SU-DHL-6 (cell line): ENCODE measurements at regions not wholly inside any gene's neighbourhood (a gene's known extent, or its start where the extent isn't known, plus 50 kb on each side); places are given as distances from the start of the nearest gene placed in this dataset.

ENCODE experiments used
- H2AFZ ChIP-seq: fragments of 200-600 bp; sonication (generic); 2 replicates; pipeline ENCODE4 v1.6.1; 2014; ENCODE audit warnings: low read depth, mild to moderate bottlenecking, moderate library complexity, mixed read lengths, antibody characterized with exemption, low read length; ENCODE audit not compliant: severe bottlenecking
- H3F3A ChIP-seq: fragments of 200-600 bp; shearing (Covaris generic); 2 replicates; pipeline ENCODE4 v1.6.0; 2016; ENCODE audit warnings: antibody characterized with exemption, mild to moderate bottlenecking; ENCODE audit not compliant: insufficient read depth
- H3K27ac ChIP-seq: fragments of 200-600 bp; sonication (generic); 2 replicates; pipeline ENCODE4 v1.5.1; 2016; ENCODE audit warnings: low read depth, mild to moderate bottlenecking, low read length, moderate library complexity, mixed read lengths
- H3K27me3 ChIP-seq: fragments of 200-600 bp; sonication (generic), shearing (Covaris generic); 2 replicates; pipeline ENCODE4 v1.6.0; 2014; ENCODE audit warnings: mild to moderate bottlenecking, low read length
- H3K36me3 ChIP-seq: fragments of 200-600 bp; sonication (generic); 2 replicates; pipeline ENCODE4 v1.6.1; 2014; ENCODE audit warnings: mild to moderate bottlenecking, low read length, mixed read lengths
- H3K4me2 ChIP-seq: fragments of 300-600, 200-600 bp; shearing (Covaris generic), sonication (generic); 2 replicates; pipeline ENCODE4 v1.6.0; 2014; ENCODE audit warnings: low read length, low read depth, mild to moderate bottlenecking; ENCODE audit not compliant: poor library complexity, severe bottlenecking
- H3K4me3 ChIP-seq: fragments of 200-600 bp; sonication (generic); 2 replicates; pipeline ENCODE4 v1.5.1; 2014; ENCODE audit warnings: antibody characterized with exemption, low read length, mild to moderate bottlenecking, mixed read lengths; ENCODE audit not compliant: insufficient read depth, poor library complexity, severe bottlenecking
- H3K79me2 ChIP-seq: fragments of 200-600 bp; sonication (generic); 2 replicates; pipeline ENCODE4 v1.6.1; 2014; ENCODE audit warnings: mild to moderate bottlenecking, low read length, moderate library complexity; ENCODE audit not compliant: insufficient read depth
- H3K9ac ChIP-seq: fragments of 200-600 bp; sonication (generic); 2 replicates; pipeline ENCODE4 v1.7.0; 2014; ENCODE audit warnings: mild to moderate bottlenecking, low read length
- H3K9me2 ChIP-seq: fragments of 200-600 bp; sonication (generic); replicated peaks from 2 replicates; pipeline ENCODE4 v1.6.1; 2014; ENCODE audit warnings: low read length; ENCODE audit not compliant: insufficient read depth
- H3K9me3 ChIP-seq: fragments of 200-600 bp; sonication (generic); 2 replicates; pipeline ENCODE4 v1.6.1; 2014; ENCODE audit warnings: low read length, mixed read lengths; ENCODE audit not compliant: insufficient read depth
- H4K20me1 ChIP-seq: fragments of 200-600 bp; sonication (generic); 2 replicates; pipeline ENCODE4 v1.6.1; 2014; ENCODE audit warnings: low read depth, mild to moderate bottlenecking, antibody characterized with exemption, low read length, moderate library complexity, mixed read lengths
- EZH2phosphoT487 ChIP-seq: fragments of 200-600 bp; sonication (generic), shearing (Covaris generic); conservative IDR thresholded peaks from 2 replicates; pipeline ENCODE4 v1.6.1; 2018; ENCODE audit warnings: mild to moderate bottlenecking, antibody characterized with exemption, low read length, moderate library complexity, mixed read lengths
- TF ChIP-seq, protein P1 (sequence below): fragments of 200-600 bp; sonication (generic); IDR thresholded peaks from one replicate; pipeline ENCODE4 v1.5.1; 2017; ENCODE audit warnings: antibody characterized with exemption, mild to moderate bottlenecking, low read length, moderate library complexity; ENCODE audit not compliant: insufficient read depth, poor library complexity, severe bottlenecking

GRCh38 chr12:19778797-19779196, 339.5 kb downstream of the AEBP2 start:
- no peaks in the 10 kb centered on the region for H3K9me3 ChIP-seq
- no peaks in the 10 kb centered on the region for H3K36me3 ChIP-seq
- H3K79me2 ChIP-seq = no peaks in the 10 kb centered on the region
- H3K4me3 ChIP-seq = no peak overlapping the region
- no peaks in the 10 kb centered on the region for H3K9me2 ChIP-seq
- H3K9ac ChIP-seq = no peak overlapping the region
- no peaks in the 10 kb centered on the region for H4K20me1 ChIP-seq
- no peaks in the 10 kb centered on the region for H3K27me3 ChIP-seq
- H3K4me2 ChIP-seq = no peak overlapping the region
- no peak overlapping the region for H2AFZ ChIP-seq
- no peak overlapping the region for H3K27ac ChIP-seq
- no peaks in the 10 kb centered on the region for H3F3A ChIP-seq
- no peak for TF ChIP-seq EZH2phosphoT487
- TF ChIP-seq, protein P1, sequence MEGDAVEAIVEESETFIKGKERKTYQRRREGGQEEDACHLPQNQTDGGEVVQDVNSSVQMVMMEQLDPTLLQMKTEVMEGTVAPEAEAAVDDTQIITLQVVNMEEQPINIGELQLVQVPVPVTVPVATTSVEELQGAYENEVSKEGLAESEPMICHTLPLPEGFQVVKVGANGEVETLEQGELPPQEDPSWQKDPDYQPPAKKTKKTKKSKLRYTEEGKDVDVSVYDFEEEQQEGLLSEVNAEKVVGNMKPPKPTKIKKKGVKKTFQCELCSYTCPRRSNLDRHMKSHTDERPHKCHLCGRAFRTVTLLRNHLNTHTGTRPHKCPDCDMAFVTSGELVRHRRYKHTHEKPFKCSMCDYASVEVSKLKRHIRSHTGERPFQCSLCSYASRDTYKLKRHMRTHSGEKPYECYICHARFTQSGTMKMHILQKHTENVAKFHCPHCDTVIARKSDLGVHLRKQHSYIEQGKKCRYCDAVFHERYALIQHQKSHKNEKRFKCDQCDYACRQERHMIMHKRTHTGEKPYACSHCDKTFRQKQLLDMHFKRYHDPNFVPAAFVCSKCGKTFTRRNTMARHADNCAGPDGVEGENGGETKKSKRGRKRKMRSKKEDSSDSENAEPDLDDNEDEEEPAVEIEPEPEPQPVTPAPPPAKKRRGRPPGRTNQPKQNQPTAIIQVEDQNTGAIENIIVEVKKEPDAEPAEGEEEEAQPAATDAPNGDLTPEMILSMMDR = no peak

DNA sequence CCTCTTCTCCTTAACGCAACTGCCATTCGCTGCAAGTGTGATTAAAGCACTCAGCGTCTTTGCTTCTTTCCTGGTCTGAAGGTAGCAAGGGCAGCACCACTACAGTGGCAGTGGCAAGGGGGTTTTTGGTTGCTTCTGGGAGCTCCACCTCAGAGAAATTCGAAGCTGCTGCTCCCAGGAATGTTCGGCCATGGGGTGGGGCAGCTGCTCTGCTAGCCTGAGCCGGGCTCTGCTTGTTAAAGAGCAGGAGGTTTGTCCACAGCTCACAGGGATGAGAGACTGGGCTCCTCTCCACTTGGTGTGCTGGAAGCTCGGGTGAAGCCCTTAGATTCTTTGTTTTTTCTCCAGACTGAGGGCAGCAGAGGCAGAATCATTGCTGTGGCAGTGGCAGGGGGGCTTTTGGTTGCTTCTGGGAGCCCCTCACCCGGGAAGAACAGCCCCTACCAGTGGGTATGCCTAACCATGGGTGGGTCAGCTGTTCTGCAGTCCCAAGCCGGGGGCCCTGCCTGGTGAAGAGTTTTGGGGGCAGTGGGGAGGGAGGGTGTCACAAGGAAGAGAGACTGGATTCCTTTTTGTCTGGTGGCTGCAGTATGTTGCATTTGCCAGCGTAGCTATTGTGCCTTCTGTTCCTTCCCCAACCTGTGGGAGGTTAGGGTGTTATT, 340.2 kb downstream of the AEBP2 start:
- TF ChIP-seq EZH2phosphoT487 = no peak
- TF ChIP-seq, protein P1 = no peak
- no peak overlapping the region for H3K4me3 ChIP-seq
- H2AFZ ChIP-seq = no peak overlapping the region
- H3K27me3 ChIP-seq = no peaks in the 10 kb centered on the region
- H4K20me1 ChIP-seq = no peaks in the 10 kb centered on the region
- no peaks in the 10 kb centered on the region for H3K9me3 ChIP-seq
- no peaks in the 10 kb centered on the region for H3K79me2 ChIP-seq
- no peaks in the 10 kb centered on the region for H3K36me3 ChIP-seq
- no peak overlapping the region for H3K9ac ChIP-seq
- no peaks in the 10 kb centered on the region for H3K9me2 ChIP-seq
- no peak overlapping the region for H3K4me2 ChIP-seq
- no peaks in the 10 kb centered on the region for H3F3A ChIP-seq
- no peak overlapping the region for H3K27ac ChIP-seq

GRCh38 chr12:19780460-19780859, 341.2 kb downstream of the AEBP2 start:
- no peaks in the 10 kb centered on the region for H3F3A ChIP-seq
- no peaks in the 10 kb centered on the region for H3K9me2 ChIP-seq
- no peak overlapping the region for H3K4me3 ChIP-seq
- no peak overlapping the region for H3K4me2 ChIP-seq
- H4K20me1 ChIP-seq = no peaks in the 10 kb centered on the region
- H3K36me3 ChIP-seq = no peaks in the 10 kb centered on the region
- no peak for TF ChIP-seq EZH2phosphoT487
- TF ChIP-seq, protein P1 = no peak
- no peak overlapping the region for H3K27ac ChIP-seq
- no peak overlapping the region for H3K9ac ChIP-seq
- H2AFZ ChIP-seq = no peak overlapping the region
- H3K9me3 ChIP-seq = no peaks in the 10 kb centered on the region
- H3K79me2 ChIP-seq = no peaks in the 10 kb centered on the region
- no peaks in the 10 kb centered on the region for H3K27me3 ChIP-seq
